Stomach (tissue), 4 donors: ENCODE measurements at regions not wholly inside any gene's neighbourhood (a gene's known extent, or its start where the extent isn't known, plus 50 kb on each side); places are given as distances from the start of the nearest gene placed in this dataset.

Experiments used
- EP300 ChIP-seq: sonication (generic); formaldehyde crosslinking; IDR thresholded peaks from one replicate; pipeline ENCODE4 v1.6.1; 2017; ENCODE audit warnings: antibody characterized with exemption
- POLR2A ChIP-seq, 4 donors: fragments of 450-650 bp; IDR thresholded peaks; one replicate each; pipeline ENCODE4 v1.6.1; 2016; ENCODE audit warnings: antibody characterized with exemption in 4 of 4, control low read depth in 2 of 4, mild to moderate bottlenecking in 1 of 4, moderate library complexity in 1 of 4
- POLR2AphosphoS5 ChIP-seq, 3 donors: sonication (generic); formaldehyde crosslinking; IDR thresholded peaks; one replicate each; pipeline ENCODE4 v1.6.1; 2016; ENCODE audit warnings: antibody characterized with exemption in 3 of 3
- TF ChIP-seq, protein P1 (sequence below), 7 experiments: fragments of 450-650 bp in 4 of 7; fragments of 200-600 bp in 3 of 7; sonication (generic) in 3 of 7; IDR thresholded peaks; one replicate each; pipeline ENCODE4 v1.5.1; 2016 to 2019; ENCODE audit warnings: antibody characterized with exemption in 7 of 7, control low read depth in 2 of 7, mild to moderate bottlenecking in 1 of 7

DNA sequence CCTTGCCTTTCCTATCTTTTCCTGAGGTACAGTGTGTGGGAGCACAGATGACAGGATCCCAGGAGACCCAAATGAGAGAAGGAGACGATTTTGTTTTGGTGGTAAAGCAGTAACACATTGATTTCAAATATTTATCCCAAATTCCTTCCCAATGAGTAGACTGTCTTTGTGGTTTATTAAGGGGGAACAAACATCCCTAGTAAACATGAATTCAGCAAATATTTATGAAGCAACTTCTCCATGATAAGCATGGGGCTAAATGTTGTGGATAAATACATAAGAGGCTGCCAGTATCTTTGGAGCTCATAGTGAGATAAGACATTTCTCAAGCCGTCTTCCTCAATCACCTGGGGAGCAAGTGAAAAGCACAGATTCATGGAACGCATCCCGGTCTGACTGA is 460.8 kb upstream of the CFAP20DC start:
- TF ChIP-seq POLR2AphosphoS5 (IDR thresholded peaks at IDR 0.05) (no peak), POLR2A (IDR thresholded peaks at IDR 0.05) (no peak), EP300 (no peak)
- TF ChIP-seq, protein P1, sequence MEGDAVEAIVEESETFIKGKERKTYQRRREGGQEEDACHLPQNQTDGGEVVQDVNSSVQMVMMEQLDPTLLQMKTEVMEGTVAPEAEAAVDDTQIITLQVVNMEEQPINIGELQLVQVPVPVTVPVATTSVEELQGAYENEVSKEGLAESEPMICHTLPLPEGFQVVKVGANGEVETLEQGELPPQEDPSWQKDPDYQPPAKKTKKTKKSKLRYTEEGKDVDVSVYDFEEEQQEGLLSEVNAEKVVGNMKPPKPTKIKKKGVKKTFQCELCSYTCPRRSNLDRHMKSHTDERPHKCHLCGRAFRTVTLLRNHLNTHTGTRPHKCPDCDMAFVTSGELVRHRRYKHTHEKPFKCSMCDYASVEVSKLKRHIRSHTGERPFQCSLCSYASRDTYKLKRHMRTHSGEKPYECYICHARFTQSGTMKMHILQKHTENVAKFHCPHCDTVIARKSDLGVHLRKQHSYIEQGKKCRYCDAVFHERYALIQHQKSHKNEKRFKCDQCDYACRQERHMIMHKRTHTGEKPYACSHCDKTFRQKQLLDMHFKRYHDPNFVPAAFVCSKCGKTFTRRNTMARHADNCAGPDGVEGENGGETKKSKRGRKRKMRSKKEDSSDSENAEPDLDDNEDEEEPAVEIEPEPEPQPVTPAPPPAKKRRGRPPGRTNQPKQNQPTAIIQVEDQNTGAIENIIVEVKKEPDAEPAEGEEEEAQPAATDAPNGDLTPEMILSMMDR (IDR thresholded peaks at IDR 0.05), result no peak
